T-helper 1 cell (primary cell): ENCODE measurements at regions not wholly inside any gene's neighbourhood (a gene's known extent, or its start where the extent isn't known, plus 50 kb on each side); places are given as distances from the start of the nearest gene placed in this dataset.

Experiments used
- DNase-seq, 5 donors: peaks; one replicate each; pipeline ENCODE4 v3.0.0-alpha.2; 2012 to 2020

GRCh38 chr14:76307786-76308780 lies 67.9 kb upstream of the ESRRB start:
- DNase-seq, result no peak

GRCh38 chr14:76309572-76310162 lies 66.3 kb upstream of the ESRRB start:
- DNase-seq, result no peak

DNA sequence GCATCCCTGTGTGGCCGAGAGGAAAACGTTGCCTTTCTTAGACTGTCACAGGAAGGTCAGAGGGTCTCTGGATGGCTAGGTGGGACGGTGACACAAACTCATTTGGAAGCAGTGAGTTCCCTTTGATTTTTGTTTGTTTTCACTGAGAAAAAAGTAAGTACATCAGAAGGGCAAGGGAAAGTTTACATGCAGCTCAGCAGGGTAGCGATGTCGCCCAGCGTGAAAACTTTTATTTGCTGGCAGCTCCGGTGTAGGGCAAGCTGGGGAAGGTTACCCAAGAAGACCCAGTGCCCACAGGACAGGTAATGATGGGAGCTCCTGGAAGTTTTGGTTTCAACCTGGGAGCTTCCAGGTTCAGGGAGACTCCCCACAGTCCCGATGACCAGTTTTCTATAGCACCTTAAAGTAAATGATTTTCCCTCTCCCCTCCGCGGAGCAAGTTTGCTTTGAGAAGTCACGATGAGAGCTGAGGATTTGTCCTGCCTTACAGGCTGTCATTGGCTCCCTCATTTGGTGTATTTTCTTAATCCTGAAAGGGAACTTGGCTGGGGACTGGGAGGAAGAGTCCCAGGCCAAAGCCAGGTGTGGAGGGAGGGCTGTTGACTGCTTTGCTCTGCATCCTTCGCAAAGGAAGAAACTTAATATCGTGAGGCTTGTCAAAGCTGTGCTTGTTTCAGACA lies 64.7 kb upstream of the ESRRB start:
- no peak for DNase-seq

- DNase-seq, result no peak
These were observed 63.1 kb upstream of the ESRRB start for GRCh38 chr14:76312821-76313220.

DNA sequence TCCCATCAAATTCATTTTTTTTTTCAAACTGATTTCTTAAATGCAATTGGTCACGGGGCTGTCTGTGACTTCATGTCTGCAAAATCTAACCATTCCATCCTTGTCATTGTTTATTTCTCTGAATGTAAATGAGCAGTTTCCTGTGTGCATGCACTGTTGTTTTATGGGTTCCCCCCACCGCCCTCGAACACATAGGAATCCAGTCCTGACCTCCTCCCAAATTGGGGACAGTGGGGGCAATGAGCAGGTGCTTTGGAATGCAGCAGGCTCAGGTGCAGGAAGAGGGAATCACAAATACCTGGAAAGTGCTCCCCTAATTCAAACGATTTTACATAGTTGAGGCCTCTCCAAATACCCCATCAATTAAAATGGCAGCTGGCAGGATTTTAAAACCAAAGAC lies 62.6 kb upstream of the ESRRB start:
- no peak for DNase-seq

GRCh38 chr14:76313852-76314251 lies 62.1 kb upstream of the ESRRB start:
- no peak for DNase-seq

DNA sequence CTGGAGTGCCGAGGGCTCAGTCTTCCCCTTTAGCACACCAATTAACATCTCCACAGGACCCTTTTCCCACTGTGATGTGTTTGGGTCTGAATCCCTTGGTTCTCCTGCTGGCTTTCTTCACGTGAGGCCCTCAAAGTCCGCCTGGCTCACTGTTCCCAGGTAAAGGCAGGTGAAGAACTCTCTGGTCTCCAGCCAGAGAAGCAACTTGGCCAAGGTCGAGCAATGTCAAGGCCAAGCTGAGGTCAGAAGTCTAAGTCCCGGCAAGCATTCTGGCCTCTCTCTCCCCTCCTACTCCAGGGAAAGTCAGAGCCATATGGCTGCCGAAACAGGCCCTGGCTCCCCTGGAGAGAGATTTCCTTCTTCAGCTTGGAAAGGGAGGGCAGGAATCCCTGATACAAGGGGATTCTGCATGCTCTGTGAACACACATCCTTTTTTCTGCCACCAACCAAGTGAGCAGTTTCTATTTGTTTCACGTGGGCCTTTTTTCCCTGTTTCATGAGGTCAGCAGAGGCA lies 61.4 kb upstream of the ESRRB start:
- DNase-seq, result no peak

DNA sequence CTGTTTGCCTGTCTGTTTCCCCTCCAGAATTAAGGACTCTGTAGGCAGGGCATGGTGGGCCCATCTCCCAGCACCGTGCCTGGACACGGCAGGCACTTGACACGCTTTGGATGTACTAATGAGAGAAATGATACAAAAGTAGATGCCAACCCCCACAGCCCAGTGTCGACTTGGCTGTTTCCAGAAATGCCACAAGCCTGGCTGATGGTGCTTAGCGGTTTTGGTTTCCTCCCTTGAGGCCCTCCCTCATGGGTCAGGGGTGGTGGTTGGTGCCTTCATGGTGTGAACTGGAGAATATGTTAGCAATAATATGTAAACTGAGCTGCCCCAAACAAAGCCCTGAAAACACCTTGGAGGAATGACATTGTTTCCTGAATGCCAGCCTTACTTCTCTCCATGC lies 55.5 kb upstream of the ESRRB start:
- no peak for DNase-seq

DNA sequence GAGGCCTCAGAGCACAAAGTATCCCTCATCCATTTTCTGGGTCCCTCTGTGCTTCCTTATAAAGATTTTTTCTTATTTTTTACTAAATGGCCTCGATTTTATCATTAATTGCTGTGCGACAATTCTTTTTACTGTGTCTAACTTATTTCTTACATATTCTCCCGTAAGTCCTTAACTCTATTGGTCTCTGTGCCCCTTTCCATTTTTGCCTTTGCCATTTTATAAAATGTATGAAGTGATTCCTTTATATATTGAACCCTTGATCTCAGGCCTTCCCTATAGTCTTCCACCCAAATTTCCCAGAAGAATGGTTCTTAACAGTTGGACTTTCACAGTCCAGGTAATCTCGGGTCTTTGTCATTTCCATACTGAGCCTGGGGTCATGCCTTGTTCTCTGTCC lies 55.0 kb upstream of the ESRRB start:
- DNase-seq, result no peak

DNA sequence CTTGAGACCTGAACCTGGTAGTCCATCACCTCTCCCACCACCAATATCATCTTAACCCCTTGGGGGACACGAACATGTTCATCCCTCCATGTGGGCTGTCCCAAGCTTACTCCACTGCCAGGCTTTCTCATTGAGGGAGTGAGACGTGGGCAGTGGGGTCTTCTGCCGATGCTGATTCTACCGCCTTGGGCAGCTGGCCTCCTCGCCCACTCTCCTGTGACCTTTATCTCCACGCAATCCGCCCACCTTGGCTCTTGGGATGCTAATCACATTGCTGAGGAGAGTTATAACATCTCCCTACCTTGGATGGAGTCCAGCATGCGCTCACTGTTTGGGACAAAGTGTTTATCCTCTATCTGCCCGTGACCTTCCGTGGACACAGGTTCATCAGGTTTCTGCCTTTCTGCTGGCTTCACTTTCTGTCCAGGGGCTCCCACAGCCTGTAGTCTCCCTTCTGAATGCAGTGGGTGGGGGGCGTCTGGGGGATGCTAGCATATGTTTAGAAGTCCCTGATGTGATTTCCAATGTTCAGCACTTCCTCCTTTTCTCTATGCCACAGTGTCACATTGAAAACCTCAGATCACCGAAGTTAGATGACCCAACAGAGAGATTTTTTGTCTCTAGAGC lies 53.2 kb upstream of the ESRRB start:
- DNase-seq, result no peak

- no peak for DNase-seq
These were observed 52.4 kb upstream of the ESRRB start for GRCh38 chr14:76323331-76324050.

DNA sequence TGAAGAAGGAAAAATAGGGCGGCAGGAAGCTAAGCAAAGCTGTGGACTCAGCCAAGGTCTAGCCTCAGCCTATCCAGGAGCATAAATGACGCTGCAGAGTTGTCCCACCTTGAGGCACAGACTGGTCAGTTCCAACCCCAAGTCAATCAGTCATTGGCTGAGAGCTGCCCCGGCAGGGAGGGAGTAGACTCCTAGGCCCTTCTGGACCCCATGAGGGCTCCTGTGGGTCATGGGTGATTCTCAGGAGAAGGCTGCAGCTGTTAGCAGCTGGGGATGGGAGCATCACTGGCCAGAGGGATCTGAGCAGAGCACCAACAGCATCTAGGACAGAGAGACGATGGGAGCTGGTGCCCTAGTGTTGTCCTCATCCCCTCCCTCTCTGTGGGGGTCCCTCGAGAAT lies 51.8 kb upstream of the ESRRB start:
- DNase-seq, result no peak
